H1 (cell line): ENCODE measurements at regions not wholly inside any gene's neighbourhood (a gene's known extent, or its start where the extent isn't known, plus 50 kb on each side); places are given as distances from the start of the nearest gene placed in this dataset.

Experiments used
- CTCF ChIA-PET: fragments of 300-600 bp; sonication (Branson Sonifier 250); formaldehyde crosslinking; loops from one replicate; lab custom pipeline; 2021; ENCODE audit not compliant: partially characterized antibody; lab: Charles Lee
- POLR2A ChIA-PET: fragments of 300-600 bp; sonication (Branson Sonifier 250); formaldehyde crosslinking; loops from one replicate; lab custom pipeline; 2021; ENCODE audit warnings: inconsistent platforms; ENCODE audit not compliant: partially characterized antibody; lab: Charles Lee
- DNase-seq, 2 experiments: peaks; one replicate each; pipeline versions ENCODE4 v3.0.0 to v3.0.0-alpha.2; 2010 to 2022; ENCODE audit warnings: low spot score in 2 of 2, low read depth in 1 of 2, mixed read lengths in 1 of 2
- FAIRE-seq: peaks from 2 replicates; lab custom pipeline; 2011; peaks lifted over from hg19 to GRCh38; lab: Jason Lieb, UNC
- H2AFZ ChIP-seq: 2 replicates; pipeline ENCODE4 v1.8.1; 2012; ENCODE audit warnings: low read length, inconsistent platforms
- H2AK5ac ChIP-seq: 2 replicates; pipeline ENCODE4 v1.6.1; 2013; ENCODE audit warnings: low read depth, low read length
- H2BK120ac ChIP-seq: replicated peaks from 2 replicates; pipeline ENCODE3; 2013; ENCODE audit warnings: low read depth, low read length, inconsistent platforms
- H2BK12ac ChIP-seq: 2 replicates; pipeline ENCODE4 v1.6.1; 2013; ENCODE audit warnings: low read depth, low read length
- H2BK15ac ChIP-seq: 2 replicates; pipeline ENCODE4 v1.6.1; 2013; ENCODE audit warnings: low read length
- H2BK20ac ChIP-seq: 2 replicates; pipeline ENCODE4 v1.6.1; 2013; ENCODE audit warnings: low read length
- H2BK5ac ChIP-seq: 2 replicates; pipeline ENCODE4 v1.6.1; 2013; ENCODE audit warnings: low read depth, low read length
- H3K14ac ChIP-seq: 2 replicates; pipeline ENCODE4 v1.6.1; 2013; ENCODE audit warnings: inconsistent platforms; ENCODE audit not compliant: insufficient read length
- H3K18ac ChIP-seq: 2 replicates; pipeline ENCODE4 v1.6.1; 2013; ENCODE audit warnings: low read length; ENCODE audit errors: extremely low read depth
- H3K23ac ChIP-seq: 2 replicates; pipeline ENCODE4 v1.6.1; 2013; ENCODE audit warnings: inconsistent platforms; ENCODE audit not compliant: insufficient read length
- H3K23me2 ChIP-seq: 2 replicates; pipeline ENCODE4 v1.6.1; 2013; ENCODE audit warnings: low read depth, low read length
- H3K27ac ChIP-seq: 2 replicates; pipeline ENCODE4 v1.6.1; 2011; ENCODE audit warnings: low read depth, low read length, inconsistent platforms
- H3K27me3 ChIP-seq, 4 experiments: replicated peaks in 1 of 4; 1 replicate in 1 of 4; 2 replicates in 3 of 4; pipeline versions ENCODE4 v1.6.1 to v1.8.1; 2011 to 2013; ENCODE audit warnings: low read length in 3 of 4, mild to moderate bottlenecking in 3 of 4, inconsistent platforms in 2 of 4, mixed read lengths in 2 of 4, moderate library complexity in 1 of 4; ENCODE audit not compliant: control insufficient read depth in 3 of 4, insufficient read depth in 3 of 4; ENCODE audit errors: extremely low read depth in 1 of 4
- H3K36me3 ChIP-seq, 4 experiments: 2 replicates each; pipeline versions ENCODE4 v1.6.1 to v1.8.1; 2011 to 2013; ENCODE audit warnings: mild to moderate bottlenecking in 4 of 4, low read length in 3 of 4, moderate library complexity in 2 of 4, control low read depth in 1 of 4, inconsistent platforms in 1 of 4; ENCODE audit not compliant: insufficient read depth in 4 of 4, control insufficient read depth in 2 of 4
- H3K4ac ChIP-seq: replicated peaks from 2 replicates; pipeline ENCODE3; 2013; ENCODE audit warnings: low read length, low read depth, mixed read lengths, inconsistent platforms; ENCODE audit not compliant: insufficient read length
- H3K4me1 ChIP-seq, 4 experiments: replicated peaks in 1 of 4; 1 replicate in 1 of 4; 2 replicates in 3 of 4; pipeline versions ENCODE4 v1.6.1 to v1.8.1; 2011 to 2013; ENCODE audit warnings: low read length in 3 of 4, inconsistent platforms in 2 of 4, mixed read lengths in 1 of 4; ENCODE audit not compliant: insufficient read depth in 4 of 4, control insufficient read depth in 3 of 4
- H3K4me2 ChIP-seq, 2 experiments: 2 replicates each; pipeline versions ENCODE4 v1.6.1 to v1.8.1; 2011 to 2013; ENCODE audit warnings: low read depth in 2 of 2, low read length in 2 of 2, control low read depth in 1 of 2, inconsistent platforms in 1 of 2, mild to moderate bottlenecking in 1 of 2; ENCODE audit not compliant: insufficient read depth in 1 of 2
- H3K4me3 ChIP-seq, 4 experiments: fragments of 200-600, 300-600 bp in 1 of 4; sonication (generic), shearing (Covaris generic), sonication (Bioruptor Twin) in 1 of 4; 2 replicates each; pipeline versions ENCODE4 v1.5.1 to v1.8.1; 2011 to 2016; ENCODE audit warnings: low read length in 4 of 4, low read depth in 3 of 4, control low read depth in 2 of 4, inconsistent platforms in 2 of 4, mild to moderate bottlenecking in 2 of 4, mixed read lengths in 1 of 4, moderate library complexity in 1 of 4; ENCODE audit not compliant: insufficient read depth in 2 of 4; ENCODE audit errors: extremely low read depth in 1 of 4
- H3K56ac ChIP-seq: replicated peaks from 2 replicates; pipeline ENCODE3; 2013; ENCODE audit warnings: low read depth, mild to moderate bottlenecking, mixed read lengths, low read length, inconsistent platforms; ENCODE audit not compliant: insufficient read length
- H3K79me1 ChIP-seq: 2 replicates; pipeline ENCODE4 v1.6.1; 2013; ENCODE audit warnings: low read depth, low read length, control low read depth
- H3K79me2 ChIP-seq, 2 experiments: 2 replicates each; pipeline versions ENCODE4 v1.6.1 to v1.8.1; 2012 to 2013; ENCODE audit warnings: low read length in 2 of 2, mild to moderate bottlenecking in 2 of 2, inconsistent platforms in 1 of 2; ENCODE audit not compliant: insufficient read depth in 2 of 2, control insufficient read depth in 1 of 2
- H3K9ac ChIP-seq, 4 experiments: replicated peaks in 1 of 4; 1 replicate in 1 of 4; 2 replicates in 3 of 4; pipeline versions ENCODE4 v1.6.1 to v1.8.1; 2011 to 2013; ENCODE audit warnings: low read depth in 3 of 4, low read length in 3 of 4, control low read depth in 2 of 4, mild to moderate bottlenecking in 2 of 4, moderate library complexity in 2 of 4, inconsistent platforms in 1 of 4; ENCODE audit errors: extremely low read depth in 1 of 4
- H3K9me3 ChIP-seq, 2 experiments: 2 replicates each; pipeline versions ENCODE4 v1.6.1 to v1.8.1; 2012 to 2013; ENCODE audit warnings: mild to moderate bottlenecking in 2 of 2, moderate library complexity in 2 of 2, control low read depth in 1 of 2, inconsistent platforms in 1 of 2, low read depth in 1 of 2, low read length in 1 of 2, mixed read lengths in 1 of 2; ENCODE audit not compliant: insufficient read depth in 2 of 2
- H4K20me1 ChIP-seq, 2 experiments: replicated peaks in 1 of 2; 2 replicates each; pipeline versions ENCODE3 to v1.8.1; 2011 to 2013; ENCODE audit warnings: inconsistent platforms in 2 of 2, low read length in 2 of 2, mild to moderate bottlenecking in 1 of 2; ENCODE audit not compliant: insufficient read depth in 2 of 2, control insufficient read depth in 1 of 2
- H4K5ac ChIP-seq: 2 replicates; pipeline ENCODE4 v1.6.1; 2013; ENCODE audit warnings: low read length, low read depth, mixed read lengths, inconsistent platforms; ENCODE audit not compliant: insufficient read length
- H4K8ac ChIP-seq: 2 replicates; pipeline ENCODE4 v1.8.0; 2013; ENCODE audit warnings: mild to moderate bottlenecking, moderate library complexity, low read length, inconsistent platforms; ENCODE audit not compliant: insufficient read depth; ENCODE audit errors: extremely low read depth
- H4K91ac ChIP-seq: replicated peaks from 2 replicates; pipeline ENCODE3; 2013; ENCODE audit warnings: low read length, mixed read lengths, inconsistent platforms; ENCODE audit not compliant: insufficient read length
- CREB1 ChIP-seq: IDR thresholded peaks from 2 replicates; pipeline ENCODE4 v1.6.1; 2012; ENCODE audit warnings: inconsistent platforms
- HDAC2 ChIP-seq, 2 experiments: fragments of 300-600 bp in 1 of 2; sonication (generic) in 1 of 2; IDR thresholded peaks; 2 replicates each; pipeline ENCODE4 v1.6.1; 2011 to 2012; ENCODE audit warnings: low read depth in 2 of 2, low read length in 2 of 2, mild to moderate bottlenecking in 2 of 2, moderate library complexity in 2 of 2, borderline replicate concordance in 1 of 2, inconsistent platforms in 1 of 2
- NANOG ChIP-seq: IDR thresholded peaks from 2 replicates; pipeline ENCODE4 v1.6.1; 2011; ENCODE audit warnings: low read length, low read depth, mild to moderate bottlenecking, inconsistent platforms; ENCODE audit not compliant: insufficient read depth, poor library complexity, severe bottlenecking
- SP2 ChIP-seq: IDR thresholded peaks from 2 replicates; pipeline ENCODE4 v1.6.1; 2012; ENCODE audit warnings: mild to moderate bottlenecking, low read length, inconsistent platforms
- TAF7 ChIP-seq: optimal IDR thresholded peaks from 2 replicates; pipeline ENCODE3; 2011; ENCODE audit warnings: low read depth, mild to moderate bottlenecking, inconsistent platforms, low read length, moderate library complexity, borderline replicate concordance
- TBP ChIP-seq: IDR thresholded peaks from 2 replicates; pipeline ENCODE4 v1.6.1; 2011; ENCODE audit warnings: low read depth, low read length, improper control_type of control experiment
- TF ChIP-seq, protein P1 (sequence below): IDR thresholded peaks from 2 replicates; pipeline ENCODE4 v1.6.1; 2011; ENCODE audit warnings: low read depth, mild to moderate bottlenecking, low read length; ENCODE audit not compliant: insufficient read depth

DNA sequence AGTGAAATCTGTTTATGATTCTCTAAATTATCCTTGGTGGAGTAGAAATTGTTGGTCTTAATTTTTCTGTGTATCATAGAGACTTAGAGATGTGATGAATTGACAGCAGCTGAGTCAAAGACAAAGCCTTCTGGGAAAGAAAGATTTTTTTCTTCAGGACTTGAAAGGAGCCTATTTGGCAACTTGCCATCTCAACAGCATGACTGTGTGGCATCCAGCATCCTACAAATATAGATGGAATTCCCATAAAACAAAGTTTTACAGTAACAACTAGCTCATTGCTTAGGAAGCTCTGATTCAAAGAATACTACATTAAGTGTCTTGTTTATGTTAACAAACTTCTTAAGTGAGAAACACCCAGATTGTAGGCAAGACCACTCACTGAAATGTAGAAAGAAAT, 79.2 kb upstream of the SETBP1 start:
- Histone ChIP-seq H4K5ac (no peak overlapping the region), H3K23ac (no peak overlapping the region), H3K18ac (no peak overlapping the region), H2BK5ac (no peak overlapping the region), H3K9me3 (no peaks in the 10 kb centered on the region), H3K36me3 (no peaks in the 10 kb centered on the region), H2BK120ac (no peak overlapping the region), H2BK12ac (no peak overlapping the region), H2AFZ (no peak overlapping the region), H2AK5ac (no peak overlapping the region), H4K20me1 (no peaks in the 10 kb centered on the region), H2BK20ac (no peak overlapping the region), H3K9ac (no peak overlapping the region), H3K27ac (no peak overlapping the region), H4K91ac (no peak overlapping the region), H3K79me1 (no peaks in the 10 kb centered on the region), H3K79me2 (no peaks in the 10 kb centered on the region), H4K8ac (no peak overlapping the region), H3K23me2 (no peaks in the 10 kb centered on the region), H3K14ac (no peak overlapping the region), H3K4me3 (no peak overlapping the region), H3K4me2 (no peak overlapping the region), H3K56ac (no peak overlapping the region), H3K4ac (no peak overlapping the region), H2BK15ac (no peak overlapping the region), H3K27me3 (no peaks in the 10 kb centered on the region), H3K4me1 (peaks cover 0 to 3% (median 0%) of the 10 kb centered on the region in 4 experiments; a peak in 1 of 7 replicates)
- DNase-seq (no peak), FAIRE-seq (no peak)
- TF ChIP-seq HDAC2 (IDR thresholded peaks at IDR 0.05; ENCODE audit: borderline replicate concordance in 1 of 2, low read depth in 2 of 2, low read length in 2 of 2) (no peak), NANOG (no peak), SP2 (no peak), TBP (no peak), CREB1 (no peak), TAF7 (no peak)
- TF ChIP-seq, protein P1, sequence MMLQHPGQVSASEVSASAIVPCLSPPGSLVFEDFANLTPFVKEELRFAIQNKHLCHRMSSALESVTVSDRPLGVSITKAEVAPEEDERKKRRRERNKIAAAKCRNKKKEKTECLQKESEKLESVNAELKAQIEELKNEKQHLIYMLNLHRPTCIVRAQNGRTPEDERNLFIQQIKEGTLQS, result no peak
- ChIA-PET CTCF (interaction anchor here (1.0 to 3.6 kb wide), 2 partner anchors 13 to 19 kb away, joined by 3 to 21 read pairs; no protein-coding TSS in a partner anchor), POLR2A (no interaction called here)
